Stimulated activated CD8-positive, alpha-beta memory T cell treated with anti-CD3 and anti-CD28 coated beads, Interleukin-12 subunit alpha, Interleukin-12 subunit beta, amount 100 ng/mL, for 1 hour (primary cell): ENCODE measurements at regions not wholly inside any gene's neighbourhood (a gene's known extent, or its start where the extent isn't known, plus 50 kb on each side); places are given as distances from the start of the nearest gene placed in this dataset.

Experiments used
- DNase-seq: peaks from one replicate; pipeline ENCODE4 v3.0.0-alpha.2; 2020; ENCODE audit warnings: low read depth

GRCh38 chr3:72565593-72565992 is 282.7 kb downstream of the SHQ1 start:
- DNase-seq, result no peak

- no peak for DNase-seq
Measured at GRCh38 chr3:72563690-72564370, 284.4 kb downstream of the SHQ1 start.

- no peak for DNase-seq
Measured at GRCh38 chr3:72560846-72561675, 287.2 kb downstream of the SHQ1 start.

- DNase-seq, result no peak
Measured at GRCh38 chr3:72559385-72559784, 288.9 kb downstream of the SHQ1 start.

GRCh38 chr3:72558001-72558400 is 290.2 kb downstream of the SHQ1 start:
- no peak for DNase-seq

- no peak for DNase-seq
Measured at GRCh38 chr3:72555714-72556113, 292.5 kb downstream of the SHQ1 start.

- no peak for DNase-seq
Measured at GRCh38 chr3:72554689-72555088, 293.6 kb downstream of the SHQ1 start.

GRCh38 chr3:72553298-72553697 is 294.9 kb downstream of the SHQ1 start:
- DNase-seq, result no peak

- DNase-seq, result no peak
Measured at GRCh38 chr3:72550582-72551262, 297.5 kb downstream of the SHQ1 start.

GRCh38 chr3:72549761-72550581 is 298.3 kb downstream of the SHQ1 start:
- DNase-seq, result no peak

- DNase-seq, result no peak
Measured at GRCh38 chr3:72548981-72549380, 299.3 kb downstream of the SHQ1 start.

GRCh38 chr3:72548461-72548860 is 299.8 kb downstream of the SHQ1 start:
- no peak for DNase-seq

GRCh38 chr3:72547183-72547582 is 301.1 kb downstream of the SHQ1 start:
- DNase-seq, result no peak

GRCh38 chr3:72544239-72544638 is 304.0 kb downstream of the SHQ1 start:
- DNase-seq, result no peak

- no peak for DNase-seq
Measured at GRCh38 chr3:72543246-72543645, 305.0 kb downstream of the SHQ1 start.

GRCh38 chr3:72542781-72543180 is 305.5 kb downstream of the SHQ1 start:
- DNase-seq, result no peak

- no peak for DNase-seq
Measured at GRCh38 chr3:72539856-72540255, 308.4 kb downstream of the SHQ1 start.

GRCh38 chr3:72538070-72538745 is 310.0 kb downstream of the SHQ1 start:
- DNase-seq, result no peak

- DNase-seq, result no peak
Measured at GRCh38 chr3:72537448-72537847, 310.8 kb downstream of the SHQ1 start.

GRCh38 chr3:72536878-72537267 is 311.4 kb downstream of the SHQ1 start:
- no peak for DNase-seq

GRCh38 chr3:72536206-72536877 is 311.9 kb downstream of the SHQ1 start:
- DNase-seq, result no peak
